HAP-1 (cell line): ENCODE measurements at regions not wholly inside any gene's neighbourhood (a gene's known extent, or its start where the extent isn't known, plus 50 kb on each side); places are given as distances from the start of the nearest gene placed in this dataset.
A peak's percentile ranks its signal among the peaks of the same experiment; 100 is the strongest.

ENCODE experiments used
- DNase-seq, 2 experiments: peaks; one replicate each; pipeline ENCODE4 v3.0.0-alpha.2; 2016 to 2020; ENCODE audit warnings: low spot score in 2 of 2
- H3K27me3 ChIP-seq: fragments of 250-450 bp; sonication (Bioruptor Pico); 2 replicates; pipeline ENCODE4 v1.5.1; 2020; ENCODE audit warnings: low read depth, mild to moderate bottlenecking, moderate library complexity
- H3K36me3 ChIP-seq: fragments of 250-450 bp; sonication (Bioruptor Pico); replicated peaks from 2 replicates; pipeline ENCODE4 v1.5.1; 2020; ENCODE audit warnings: mild to moderate bottlenecking
- H3K4me1 ChIP-seq: fragments of 250-450 bp; sonication (Bioruptor Pico); 2 replicates; pipeline ENCODE4 v1.5.1; 2020; ENCODE audit warnings: mild to moderate bottlenecking
- H3K4me3 ChIP-seq: fragments of 250-450 bp; sonication (Bioruptor Pico); 2 replicates; pipeline ENCODE4 v1.5.1; 2020; ENCODE audit warnings: mild to moderate bottlenecking, moderate library complexity
- H3K9me3 ChIP-seq: fragments of 250-450 bp; sonication (Bioruptor Pico); 2 replicates; pipeline ENCODE4 v1.5.1; 2020; ENCODE audit warnings: mild to moderate bottlenecking, moderate library complexity
- in situ Hi-C: fragments of 300-500 bp; cut with MboI; formaldehyde crosslinking; loops from 3 replicates; pipeline ENCODE4 v1.14.3; 2020; ENCODE audit warnings: low sequenced_read_pairs, inconsistent platforms, mixed read lengths

DNA sequence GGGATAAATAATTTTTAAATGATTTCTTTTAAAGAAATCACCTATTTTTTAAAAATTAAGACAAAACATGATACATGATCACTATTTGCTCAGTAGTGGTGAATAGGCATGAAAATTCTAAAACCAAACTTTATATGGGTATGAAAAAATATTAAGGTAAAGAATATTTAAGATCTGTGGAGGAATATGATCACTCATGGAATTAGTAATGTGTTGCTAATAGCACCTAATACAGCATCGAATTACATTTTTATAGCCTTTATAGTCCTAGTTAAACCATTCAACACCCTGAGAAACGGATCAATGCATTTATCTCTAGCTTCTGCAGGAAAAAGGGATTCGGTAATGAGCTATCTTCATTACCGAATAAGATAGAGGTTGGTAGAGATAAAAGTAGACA is 373.9 kb downstream of the LRRIQ3 start:
- in situ Hi-C loops = no loop called here
- Histone ChIP-seq H3K36me3 (no peaks in the 10 kb centered on the region), H3K9me3 (no peaks in the 10 kb centered on the region), H3K4me3 (no peak overlapping the region), H3K4me1 (no peaks in the 10 kb centered on the region), H3K27me3 (no peaks in the 10 kb centered on the region)
- DNase-seq = no peak

DNA sequence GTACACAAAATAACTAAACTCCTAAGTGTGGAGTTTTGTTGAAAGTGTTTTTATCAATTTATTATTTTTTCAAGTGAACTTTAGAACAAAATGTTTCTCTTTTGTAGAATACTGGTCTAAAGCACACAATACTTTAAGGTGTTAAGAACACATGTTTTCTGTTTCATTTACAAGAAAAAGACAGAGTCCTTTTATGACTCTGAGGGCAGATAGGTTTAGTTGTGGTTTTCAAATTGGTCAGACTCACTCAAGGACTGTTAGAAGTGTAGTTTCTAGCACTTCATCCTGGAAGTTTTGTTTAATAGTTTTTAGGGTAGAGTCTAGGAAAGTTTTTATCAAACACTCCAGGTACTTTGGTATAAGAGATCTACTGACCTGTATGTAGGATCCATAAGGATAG is 376.5 kb downstream of the LRRIQ3 start:
- Histone ChIP-seq H3K36me3 (no peaks in the 10 kb centered on the region), H3K4me3 (no peak overlapping the region), H3K27me3 (no peaks in the 10 kb centered on the region), H3K4me1 (no peaks in the 10 kb centered on the region), H3K9me3 (no peaks in the 10 kb centered on the region)
- in situ Hi-C loops = no loop called here
- no peak for DNase-seq

DNA sequence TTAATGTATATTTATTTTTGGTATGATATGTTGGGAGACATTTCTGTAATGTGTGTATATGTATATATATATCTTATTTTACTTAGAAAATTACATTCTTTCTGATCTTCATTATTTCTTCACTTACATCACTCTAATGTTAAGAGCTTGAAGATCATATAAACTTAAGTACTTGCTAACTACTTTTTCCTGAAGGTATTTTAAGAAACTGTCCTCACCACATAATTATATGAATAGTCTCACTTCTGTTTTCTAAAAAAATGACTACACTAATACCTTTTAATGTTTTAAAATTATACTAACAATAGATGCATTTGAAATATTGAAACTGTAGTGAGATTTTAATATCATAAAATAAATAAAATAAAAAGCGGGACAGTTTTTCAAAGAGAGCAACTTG is 377.1 kb downstream of the LRRIQ3 start:
- Histone ChIP-seq H3K4me3 (no peak overlapping the region), H3K36me3 (no peaks in the 10 kb centered on the region), H3K27me3 (no peaks in the 10 kb centered on the region), H3K9me3 (no peaks in the 10 kb centered on the region), H3K4me1 (no peaks in the 10 kb centered on the region)
- in situ Hi-C loops = no loop called here
- DNase-seq = no peak

DNA sequence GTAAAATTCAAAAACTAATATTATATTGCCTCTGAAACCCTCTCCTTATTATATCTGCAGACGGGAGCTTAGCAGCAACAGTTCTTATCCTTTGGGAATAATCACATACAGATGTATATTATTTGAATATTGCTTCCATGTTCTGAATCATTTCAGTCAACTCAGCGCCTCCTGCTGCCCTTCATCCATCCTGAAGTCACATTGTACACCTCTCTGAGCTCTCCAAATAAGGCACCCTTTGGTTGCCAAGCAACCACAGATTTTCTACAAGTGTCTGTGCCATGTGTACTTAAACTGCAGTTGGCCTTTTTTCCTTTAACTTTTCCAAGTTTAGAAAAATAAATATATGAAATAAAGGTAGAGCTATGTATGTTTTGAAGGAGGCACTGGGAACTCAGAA is 384.3 kb downstream of the LRRIQ3 start:
- in situ Hi-C loops = no loop called here
- Histone ChIP-seq H3K36me3 (no peaks in the 10 kb centered on the region), H3K4me1 (no peaks in the 10 kb centered on the region), H3K27me3 (no peaks in the 10 kb centered on the region), H3K9me3 (no peaks in the 10 kb centered on the region), H3K4me3 (no peak overlapping the region)
- DNase-seq = no peak

GRCh38 chr1:73813236-73813635 is 384.7 kb downstream of the LRRIQ3 start:
- no peaks in the 10 kb centered on the region for H3K27me3 ChIP-seq
- H3K9me3 ChIP-seq = no peaks in the 10 kb centered on the region
- DNase-seq = no peak
- in situ Hi-C loops = no loop called here
- H3K36me3 ChIP-seq = no peaks in the 10 kb centered on the region
- H3K4me1 ChIP-seq = no peaks in the 10 kb centered on the region
- no peak overlapping the region for H3K4me3 ChIP-seq

- Histone ChIP-seq H3K36me3 (no peaks in the 10 kb centered on the region), H3K9me3 (no peaks in the 10 kb centered on the region), H3K27me3 (no peaks in the 10 kb centered on the region), H3K4me1 (no peaks in the 10 kb centered on the region), H3K4me3 (no peak overlapping the region)
- in situ Hi-C loops = no loop called here
- DNase-seq = no peak
Observed at GRCh38 chr1:73811798-73812197, 386.2 kb downstream of the LRRIQ3 start.

DNA sequence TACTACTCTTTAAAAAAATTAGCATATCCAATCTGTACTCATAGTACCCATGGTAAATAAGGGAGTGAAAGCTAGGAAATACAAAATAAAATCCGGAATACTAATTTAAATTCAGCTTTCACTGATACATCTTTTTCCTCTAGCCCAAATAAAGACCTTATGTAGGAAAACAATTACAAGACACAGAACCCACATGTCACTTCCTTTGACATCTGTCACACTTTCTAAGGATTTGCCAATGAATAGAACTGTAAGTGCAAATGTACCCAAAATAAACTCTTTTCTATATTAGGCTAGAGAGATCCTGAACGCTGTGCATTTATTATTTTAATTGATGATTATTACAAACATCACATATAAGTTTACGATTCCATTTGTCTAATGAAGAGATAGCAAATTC is 393.0 kb downstream of the LRRIQ3 start:
- no peak for DNase-seq
- Histone ChIP-seq H3K4me1 (no peaks in the 10 kb centered on the region; the same call in 1 of the 2 replicates), H3K27me3 (no peaks in the 10 kb centered on the region), H3K36me3 (no peaks in the 10 kb centered on the region), H3K4me3 (no peak overlapping the region), H3K9me3 (no peaks in the 10 kb centered on the region)
- in situ Hi-C loops = no loop called here

DNA sequence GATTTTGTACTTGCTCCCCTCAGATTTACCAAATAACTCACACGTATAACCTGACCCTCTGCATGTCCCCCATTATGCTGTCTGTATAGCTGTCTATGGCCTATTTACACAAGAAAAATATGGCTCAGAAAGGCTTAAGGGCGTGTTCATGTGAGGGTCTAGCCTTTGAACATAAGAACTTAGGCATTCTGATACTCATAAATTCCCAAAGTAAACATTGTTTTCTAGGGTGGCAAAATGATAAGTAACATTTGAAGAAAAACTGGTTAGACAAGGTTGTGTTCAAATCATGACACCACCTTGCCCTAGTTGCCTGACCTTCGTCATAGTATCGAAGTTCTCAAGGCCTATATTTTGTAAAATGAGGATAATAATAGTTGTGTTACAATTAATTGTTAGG is 394.6 kb downstream of the LRRIQ3 start:
- DNase-seq = no peak
- no peaks in the 10 kb centered on the region for H3K9me3 ChIP-seq
- H3K4me1 ChIP-seq = no peaks in the 10 kb centered on the region; the same call in 1 of the 2 replicates
- no peaks in the 10 kb centered on the region for H3K36me3 ChIP-seq
- H3K27me3 ChIP-seq = no peaks in the 10 kb centered on the region
- in situ Hi-C loops = no loop called here
- no peak overlapping the region for H3K4me3 ChIP-seq

DNA sequence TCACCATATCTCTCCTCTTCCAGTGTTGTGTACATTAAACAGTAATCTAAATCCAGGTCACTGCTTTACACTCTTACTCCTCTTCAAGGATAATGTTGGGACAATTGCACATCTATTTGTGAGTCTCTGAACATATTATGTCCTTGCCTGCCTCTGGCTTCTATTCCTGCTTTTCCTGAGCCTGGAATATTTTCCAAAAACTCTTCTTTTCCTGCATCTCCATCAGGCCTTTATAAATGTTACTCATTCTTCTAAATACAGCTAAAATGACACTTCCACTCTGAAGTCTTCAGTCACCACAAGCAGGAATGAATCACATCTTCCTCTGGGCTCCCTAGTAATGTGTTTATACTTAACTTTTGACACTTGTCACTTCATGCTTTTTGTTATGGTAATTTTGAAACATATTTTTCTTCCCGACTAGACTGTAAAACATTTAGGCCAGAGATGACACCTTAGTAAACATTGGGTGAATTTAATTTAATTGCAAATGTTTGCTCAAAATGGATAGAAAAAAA is 396.0 kb downstream of the LRRIQ3 start:
- no peaks in the 10 kb centered on the region for H3K36me3 ChIP-seq
- no peaks in the 10 kb centered on the region; the same call in 1 of the 2 replicates for H3K4me1 ChIP-seq

GRCh38 chr1:73800376-73800775 is 397.6 kb downstream of the LRRIQ3 start:
- Histone ChIP-seq H3K4me3 (no peak overlapping the region), H3K9me3 (no peaks in the 10 kb centered on the region), H3K4me1 (no peaks in the 10 kb centered on the region; the same call in 1 of the 2 replicates), H3K27me3 (no peaks in the 10 kb centered on the region), H3K36me3 (no peaks in the 10 kb centered on the region)
- in situ Hi-C loops = no loop called here
- no peak for DNase-seq

More for the DNA sequence above, 396.0 kb downstream of the LRRIQ3 start:
- H3K27me3 ChIP-seq = no peaks in the 10 kb centered on the region
- no peak overlapping the region for H3K4me3 ChIP-seq
- DNase-seq = peak in 1 of 2 experiments; percentile 19
- no peaks in the 10 kb centered on the region for H3K9me3 ChIP-seq
- in situ Hi-C loops = no loop called here

DNA sequence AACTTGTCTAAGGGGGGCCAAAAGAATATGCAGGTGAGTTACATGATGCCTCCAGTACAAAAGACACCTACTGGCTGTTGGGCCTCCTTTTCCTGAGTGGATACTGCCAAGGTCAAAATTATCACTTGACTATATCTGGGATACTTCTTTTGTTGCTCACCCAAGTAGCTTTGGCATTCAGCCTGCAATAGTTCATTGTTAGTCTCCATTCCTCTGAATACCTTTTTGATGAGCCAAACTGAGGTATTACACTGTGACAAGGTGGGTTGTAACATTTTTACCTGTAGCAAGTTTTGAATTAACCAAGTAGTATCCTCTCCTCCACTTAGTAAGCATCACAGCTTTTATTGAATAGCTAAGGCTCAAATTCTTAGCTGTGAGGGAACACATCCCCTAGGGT is 408.0 kb downstream of the LRRIQ3 start:
- H3K27me3 ChIP-seq = no peaks in the 10 kb centered on the region
- H3K4me3 ChIP-seq = no peak overlapping the region
- no peaks in the 10 kb centered on the region for H3K9me3 ChIP-seq
- in situ Hi-C loops = no loop called here
- no peaks in the 10 kb centered on the region for H3K36me3 ChIP-seq
- no peak for DNase-seq
- no peaks in the 10 kb centered on the region for H3K4me1 ChIP-seq

DNA sequence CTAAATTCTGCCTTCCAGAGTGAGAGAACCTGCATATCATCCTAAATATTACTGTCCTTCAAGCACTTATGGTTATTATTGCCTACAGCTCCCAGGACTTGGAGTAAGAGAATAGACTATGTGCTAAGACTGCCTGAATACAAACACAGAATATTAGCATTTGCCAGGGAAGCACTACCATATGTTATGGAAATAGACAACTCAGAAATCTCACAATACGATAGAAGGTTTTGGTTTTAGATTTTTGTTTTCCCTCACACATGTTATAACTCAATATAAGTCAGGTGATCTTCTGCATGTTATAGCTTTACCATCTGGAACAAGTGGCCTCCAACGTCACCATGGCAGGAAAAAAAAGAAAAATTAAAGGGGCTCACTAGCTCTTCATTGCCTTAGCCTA is 413.9 kb downstream of the LRRIQ3 start:
- Histone ChIP-seq H3K36me3 (no peaks in the 10 kb centered on the region), H3K4me3 (no peak overlapping the region), H3K9me3 (no peaks in the 10 kb centered on the region), H3K27me3 (no peaks in the 10 kb centered on the region), H3K4me1 (no peaks in the 10 kb centered on the region)
- in situ Hi-C loops = no loop called here
- no peak for DNase-seq

DNA sequence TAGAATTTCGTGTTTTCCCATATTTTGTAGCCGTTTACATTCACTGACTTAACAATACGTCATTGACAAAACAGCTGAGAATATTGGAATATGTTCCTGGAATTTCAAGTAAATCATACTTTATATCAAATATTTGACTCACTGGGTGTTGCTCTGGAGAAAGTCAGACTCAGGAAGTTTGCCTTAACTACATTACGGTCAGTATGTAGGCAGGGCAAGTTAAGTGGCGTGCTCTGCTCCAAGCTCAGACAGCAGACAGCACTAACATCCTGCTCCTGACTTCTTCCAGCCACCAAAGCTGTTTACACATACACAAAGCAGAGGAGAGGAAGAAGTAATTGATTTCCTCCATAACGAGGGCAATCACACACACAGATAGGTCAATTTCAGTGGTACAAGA is 414.6 kb downstream of the LRRIQ3 start:
- Histone ChIP-seq H3K27me3 (no peaks in the 10 kb centered on the region), H3K4me3 (no peak overlapping the region), H3K4me1 (no peaks in the 10 kb centered on the region), H3K36me3 (no peaks in the 10 kb centered on the region), H3K9me3 (no peaks in the 10 kb centered on the region)
- in situ Hi-C loops = no loop called here
- DNase-seq = no peak

GRCh38 chr1:73782901-73783300 is 415.1 kb downstream of the LRRIQ3 start:
- Histone ChIP-seq H3K9me3 (no peaks in the 10 kb centered on the region), H3K36me3 (no peaks in the 10 kb centered on the region), H3K4me3 (no peak overlapping the region), H3K27me3 (no peaks in the 10 kb centered on the region), H3K4me1 (no peaks in the 10 kb centered on the region)
- no peak for DNase-seq
- in situ Hi-C loops = no loop called here

- DNase-seq = no peak
- no peaks in the 10 kb centered on the region for H3K9me3 ChIP-seq
- H3K4me3 ChIP-seq = no peak overlapping the region
- H3K4me1 ChIP-seq = no peaks in the 10 kb centered on the region
- H3K27me3 ChIP-seq = no peaks in the 10 kb centered on the region
- no peaks in the 10 kb centered on the region for H3K36me3 ChIP-seq
- in situ Hi-C loops = no loop called here
Observed at GRCh38 chr1:73781251-73781650, 416.7 kb downstream of the LRRIQ3 start.
